GM12874 (cell line): ENCODE measurements at regions not wholly inside any gene's neighbourhood (a gene's known extent, or its start where the extent isn't known, plus 50 kb on each side); places are given as distances from the start of the nearest gene placed in this dataset.

Experiments
- TF ChIP-seq, protein P1 (sequence below): IDR thresholded peaks from 2 replicates; pipeline ENCODE4 v1.5.1; 2011; ENCODE audit warnings: low read depth, mild to moderate bottlenecking, control low read depth, low read length, moderate library complexity; ENCODE audit not compliant: insufficient read depth

DNA sequence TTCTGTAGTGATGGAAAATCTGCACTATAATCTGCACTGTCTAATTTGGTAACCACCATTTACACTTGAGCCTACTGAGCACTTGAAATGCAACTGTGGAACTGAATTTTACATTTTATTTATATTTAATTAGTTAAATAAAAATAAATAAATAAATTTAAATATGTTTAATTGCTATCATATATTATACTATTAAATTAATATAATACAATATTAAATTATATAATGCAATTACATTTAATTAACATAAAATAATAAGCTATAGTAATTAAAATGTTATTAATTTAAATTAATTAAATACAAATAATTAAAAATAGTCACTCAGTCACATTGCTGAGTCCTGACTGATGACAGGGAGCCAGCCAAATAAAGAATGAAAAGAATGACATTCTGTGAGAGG, 170.2 kb upstream of the F9 start:
- TF ChIP-seq, protein P1, sequence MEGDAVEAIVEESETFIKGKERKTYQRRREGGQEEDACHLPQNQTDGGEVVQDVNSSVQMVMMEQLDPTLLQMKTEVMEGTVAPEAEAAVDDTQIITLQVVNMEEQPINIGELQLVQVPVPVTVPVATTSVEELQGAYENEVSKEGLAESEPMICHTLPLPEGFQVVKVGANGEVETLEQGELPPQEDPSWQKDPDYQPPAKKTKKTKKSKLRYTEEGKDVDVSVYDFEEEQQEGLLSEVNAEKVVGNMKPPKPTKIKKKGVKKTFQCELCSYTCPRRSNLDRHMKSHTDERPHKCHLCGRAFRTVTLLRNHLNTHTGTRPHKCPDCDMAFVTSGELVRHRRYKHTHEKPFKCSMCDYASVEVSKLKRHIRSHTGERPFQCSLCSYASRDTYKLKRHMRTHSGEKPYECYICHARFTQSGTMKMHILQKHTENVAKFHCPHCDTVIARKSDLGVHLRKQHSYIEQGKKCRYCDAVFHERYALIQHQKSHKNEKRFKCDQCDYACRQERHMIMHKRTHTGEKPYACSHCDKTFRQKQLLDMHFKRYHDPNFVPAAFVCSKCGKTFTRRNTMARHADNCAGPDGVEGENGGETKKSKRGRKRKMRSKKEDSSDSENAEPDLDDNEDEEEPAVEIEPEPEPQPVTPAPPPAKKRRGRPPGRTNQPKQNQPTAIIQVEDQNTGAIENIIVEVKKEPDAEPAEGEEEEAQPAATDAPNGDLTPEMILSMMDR, result no peak

GRCh38 chrX:139332441-139332840, 198.1 kb upstream of the F9 start:
- TF ChIP-seq, protein P1, result no peak

GRCh38 chrX:139327355-139327754, 203.2 kb upstream of the F9 start:
- TF ChIP-seq, protein P1, result no peak

DNA sequence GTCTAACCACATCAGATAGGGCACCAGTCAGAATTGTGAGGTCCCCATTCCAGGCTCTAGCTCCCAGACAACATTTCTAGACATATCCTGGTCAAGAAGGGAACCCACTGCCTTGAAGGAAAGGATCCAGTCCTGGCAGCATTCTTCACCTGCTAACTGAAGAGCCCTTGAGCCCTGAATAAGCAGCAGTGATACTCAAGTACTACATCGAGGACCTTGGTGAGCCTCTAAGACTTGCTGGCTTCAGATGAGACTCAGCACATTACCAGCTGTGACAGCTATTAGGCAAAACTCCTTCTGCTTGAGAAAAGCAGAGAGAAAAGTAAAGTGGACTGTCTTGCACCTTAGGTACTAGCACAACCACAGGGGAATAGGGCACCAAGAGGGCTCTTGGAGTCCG, 205.8 kb upstream of the F9 start:
- TF ChIP-seq, protein P1, result no peak

DNA sequence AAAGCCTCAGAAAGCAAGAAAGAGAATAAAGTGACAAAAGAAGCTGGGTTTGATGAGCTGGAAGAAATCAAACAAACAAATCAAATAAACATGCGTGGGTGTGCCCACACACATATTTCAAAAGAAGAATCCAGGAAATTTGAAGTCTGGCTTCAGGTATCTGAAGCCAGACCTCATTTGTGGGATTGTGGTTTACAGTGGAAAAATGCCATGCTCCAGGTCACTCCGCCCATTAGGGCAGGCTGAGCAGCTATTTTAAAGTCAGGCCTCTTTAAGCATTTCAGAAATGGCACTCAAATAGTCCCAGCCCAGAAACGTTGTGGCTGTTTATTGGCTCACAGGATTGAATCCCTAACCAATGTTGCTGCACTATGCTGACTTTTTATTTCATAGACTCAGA, 226.1 kb upstream of the F9 start:
- TF ChIP-seq, protein P1, result no peak

GRCh38 chrX:139299309-139299708, 231.2 kb upstream of the F9 start:
- TF ChIP-seq, protein P1, result no peak

GRCh38 chrX:139298437-139298836, 232.1 kb upstream of the F9 start:
- TF ChIP-seq, protein P1, result no peak

DNA sequence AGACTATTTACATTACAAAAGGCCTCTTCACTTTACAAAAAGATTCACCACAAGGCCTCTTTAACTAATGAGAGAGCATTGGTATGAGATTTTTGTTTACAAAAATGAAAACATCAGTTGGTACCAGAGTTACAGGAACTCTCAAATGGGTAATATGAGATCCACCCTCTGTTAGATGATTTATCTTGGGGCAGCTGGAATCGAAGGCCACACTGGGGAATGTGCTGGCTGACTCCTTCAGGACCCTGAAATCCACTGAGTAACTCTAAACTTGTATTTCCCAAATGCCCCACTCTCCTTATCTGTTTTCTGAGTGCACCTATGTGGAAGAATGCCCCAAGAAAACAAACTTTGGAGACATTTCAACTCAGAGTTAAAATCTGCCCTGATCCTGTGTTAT, 232.9 kb upstream of the F9 start:
- TF ChIP-seq, protein P1, result no peak
